IMR-90 (cell line): ENCODE measurements at regions not wholly inside any gene's neighbourhood (a gene's known extent, or its start where the extent isn't known, plus 50 kb on each side); places are given as distances from the start of the nearest gene placed in this dataset.

ENCODE experiments used
- ATAC-seq: fragments of 200-7000 bp; cut with Tn5 transposase; 2 replicates; pipeline ENCODE4 v1.9.1; 2020; ENCODE audit warnings: low read depth, mild to moderate bottlenecking, moderate library complexity
- BruUV-seq: library from RNA; stranded (reverse); fragments of 400-500 nt; replicated peaks from 2 replicates; lab custom pipeline; 2021; lab: Mats Ljungman, UMichigan
- CTCF ChIA-PET: fragments of 300-600 bp; formaldehyde crosslinking; extraction: SDS; loops from one replicate; lab custom pipeline; 2021; ENCODE audit warnings: antibody characterized with exemption; lab: Yijun Ruan, JAX
- POLR2A ChIA-PET: fragments of 300-600 bp; sonication (Branson Sonifier 250); formaldehyde crosslinking; loops from one replicate; lab custom pipeline; 2022; ENCODE audit warnings: antibody characterized with exemption; ENCODE audit not compliant: unreplicated experiment; lab: Charles Lee
- DNase-seq: peaks from one replicate; pipeline ENCODE4 v3.0.0; 2013
- H2AFZ ChIP-seq: replicated peaks from 2 replicates; pipeline ENCODE3; 2013; ENCODE audit warnings: low read length, mild to moderate bottlenecking; ENCODE audit not compliant: poor library complexity
- H2AK5ac ChIP-seq: 2 replicates; pipeline ENCODE4 v1.6.1; 2013; ENCODE audit warnings: low read depth, low read length, inconsistent platforms
- H2AK9ac ChIP-seq: replicated peaks from 2 replicates; pipeline ENCODE3; 2013; ENCODE audit warnings: mild to moderate bottlenecking, low read depth, low read length, moderate library complexity; ENCODE audit not compliant: poor library complexity
- H2BK120ac ChIP-seq: 2 replicates; pipeline ENCODE4 v1.6.1; 2013; ENCODE audit warnings: low read depth, low read length, inconsistent platforms
- H2BK15ac ChIP-seq: 3 replicates; pipeline ENCODE4 v1.6.1; 2013; ENCODE audit warnings: low read depth, low read length, inconsistent platforms
- H2BK20ac ChIP-seq: 2 replicates; pipeline ENCODE4 v1.6.1; 2013; ENCODE audit warnings: low read depth, mild to moderate bottlenecking, inconsistent platforms, low read length, moderate library complexity
- H2BK5ac ChIP-seq: 2 replicates; pipeline ENCODE4 v1.6.1; 2013; ENCODE audit warnings: mild to moderate bottlenecking, low read depth, low read length, inconsistent platforms; ENCODE audit not compliant: poor library complexity, severe bottlenecking
- H3K14ac ChIP-seq: replicated peaks from 2 replicates; pipeline ENCODE4 v1.6.1; 2013; ENCODE audit warnings: low read depth, low read length, inconsistent platforms
- H3K18ac ChIP-seq: 2 replicates; pipeline ENCODE4 v1.6.1; 2013; ENCODE audit warnings: low read depth, low read length, control low read depth
- H3K23ac ChIP-seq: 2 replicates; pipeline ENCODE4 v1.6.1; 2013; ENCODE audit warnings: low read depth, low read length, inconsistent platforms
- H3K27ac ChIP-seq: 2 replicates; pipeline ENCODE4 v1.5.1; 2013; ENCODE audit warnings: mild to moderate bottlenecking, control low read depth, low read length; ENCODE audit not compliant: insufficient read depth
- H3K27me3 ChIP-seq: 2 replicates; pipeline ENCODE4 v1.6.1; 2013; ENCODE audit warnings: low read length; ENCODE audit not compliant: control insufficient read depth, insufficient read depth
- H3K36me3 ChIP-seq: 2 replicates; pipeline ENCODE4 v1.6.1; 2013; ENCODE audit warnings: low read length, mixed read lengths; ENCODE audit not compliant: control insufficient read depth, insufficient read depth
- H3K4ac ChIP-seq: 2 replicates; pipeline ENCODE4 v1.6.1; 2013; ENCODE audit warnings: low read depth, low read length, inconsistent platforms
- H3K4me1 ChIP-seq: 2 replicates; pipeline ENCODE4 v1.6.1; 2013; ENCODE audit warnings: low read length, mixed read lengths; ENCODE audit not compliant: control insufficient read depth, insufficient read depth
- H3K4me2 ChIP-seq: 2 replicates; pipeline ENCODE4 v1.6.1; 2013; ENCODE audit warnings: low read depth, mild to moderate bottlenecking, control low read depth, low read length, moderate library complexity
- H3K4me3 ChIP-seq: 2 replicates; pipeline ENCODE4 v1.5.1; 2013; ENCODE audit warnings: low read depth, mild to moderate bottlenecking, control low read depth, low read length, moderate library complexity; ENCODE audit not compliant: insufficient read depth
- H3K56ac ChIP-seq: 2 replicates; pipeline ENCODE4 v1.6.1; 2013; ENCODE audit warnings: low read length, inconsistent platforms; ENCODE audit not compliant: insufficient read depth; ENCODE audit errors: extremely low read depth
- H3K79me1 ChIP-seq, 2 experiments: 2 replicates each; pipeline ENCODE4 v1.6.1; 2013; ENCODE audit warnings: low read length in 2 of 2, inconsistent platforms in 1 of 2, low read depth in 1 of 2
- H3K9ac ChIP-seq: 2 replicates; pipeline ENCODE4 v1.6.1; 2013; ENCODE audit warnings: low read depth, low read length, control low read depth
- H3K9me1 ChIP-seq: 2 replicates; pipeline ENCODE4 v1.6.1; 2013; ENCODE audit warnings: low read length, inconsistent platforms; ENCODE audit not compliant: insufficient read depth
- H3K9me3 ChIP-seq: 2 replicates; pipeline ENCODE4 v1.6.1; 2013; ENCODE audit warnings: low read length; ENCODE audit not compliant: control insufficient read depth, insufficient read depth
- H4K20me1 ChIP-seq: 2 replicates; pipeline ENCODE4 v1.6.1; 2013; ENCODE audit warnings: low read length, inconsistent platforms; ENCODE audit not compliant: insufficient read depth
- H4K5ac ChIP-seq: 2 replicates; pipeline ENCODE4 v1.6.1; 2013; ENCODE audit warnings: mild to moderate bottlenecking, low read depth, low read length, control low read depth
- H4K8ac ChIP-seq, 2 experiments: 2 replicates each; pipeline ENCODE4 v1.6.1; 2013; ENCODE audit warnings: low read depth in 2 of 2, low read length in 2 of 2, control low read depth in 1 of 2, inconsistent platforms in 1 of 2
- H4K91ac ChIP-seq: 2 replicates; pipeline ENCODE4 v1.6.1; 2013; ENCODE audit warnings: low read depth, low read length, inconsistent platforms; ENCODE audit not compliant: insufficient read depth
- CEBPB ChIP-seq: IDR thresholded peaks from 2 replicates; pipeline ENCODE4 v1.6.1; 2012; ENCODE audit warnings: low read depth, low read length, improper control_type of control experiment
- MXI1 ChIP-seq: IDR thresholded peaks from 2 replicates; pipeline ENCODE4 v1.6.1; 2012; ENCODE audit warnings: low read depth, mild to moderate bottlenecking, low read length, moderate library complexity, borderline replicate concordance
- NFE2L2 ChIP-seq: fragments of 150-350 bp; IDR thresholded peaks from 2 replicates; pipeline ENCODE4 v1.6.1; 2016; ENCODE audit warnings: low read depth, mild to moderate bottlenecking, low read length
- POLR2A ChIP-seq: IDR thresholded peaks from 2 replicates; pipeline ENCODE4 v1.6.1; 2012; ENCODE audit warnings: mild to moderate bottlenecking, low read depth, low read length
- SMC3 ChIP-seq: fragments of 150-350 bp; IDR thresholded peaks from 2 replicates; pipeline ENCODE4 v1.6.1; 2016; ENCODE audit warnings: low read depth, mild to moderate bottlenecking, antibody characterized with exemption, low read length, moderate library complexity
- WGBS, 2 experiments: methylation state at CpG; one replicate each; pipeline versions ENCODE4 v1.1.5 to v1.1.7; 2013; ENCODE audit warnings: missing lambda C conversion rate in 2 of 2; ENCODE audit not compliant: insufficient read length in 1 of 2; ENCODE audit errors: extremely low coverage in 2 of 2; 5-methylcytosine and 5-hydroxymethylcytosine counted together
- dilution Hi-C: fragments of 300-500 bp; cut with HindIII; formaldehyde crosslinking; loops from one replicate; pipeline ENCODE4 v1.14.3; 2018; ENCODE audit warnings: low sequenced_read_pairs; ENCODE audit not compliant: unreplicated experiment
- in situ Hi-C: fragments of 300-500 bp; cut with MboI; formaldehyde crosslinking; loops from 3 replicates; pipeline ENCODE4 v1.14.3; 2019; ENCODE audit warnings: low sequenced_read_pairs, inconsistent platforms, mixed read lengths
- intact Hi-C: fragments of 100-400 bp; cut with micrococcal nuclease; formaldehyde crosslinking; loops from 2 replicates; pipeline ENCODE4 v1.10.0; 2022

DNA sequence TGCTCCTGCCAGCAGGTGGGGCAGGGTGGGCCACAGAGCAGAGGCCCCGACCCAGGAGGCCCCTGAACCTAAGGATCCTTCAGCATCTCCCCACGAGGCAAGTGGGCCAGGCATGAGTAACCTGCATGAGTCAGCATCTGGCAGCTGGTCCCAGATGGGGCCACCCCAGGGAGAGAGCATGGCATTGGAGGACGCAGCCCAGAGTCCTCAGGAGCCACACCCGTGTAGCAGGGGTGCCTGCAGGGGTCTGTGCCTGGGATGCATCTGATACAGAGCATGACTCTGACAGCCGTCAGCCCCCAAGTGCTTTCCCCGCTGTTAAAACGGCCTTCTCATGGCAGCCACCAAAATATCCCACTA is 185.6 kb upstream of the SALL3 start:
- Histone ChIP-seq H3K79me1 (no peaks in the 10 kb centered on the region), H2BK20ac (no peak overlapping the region), H2BK15ac (no peak overlapping the region), H4K8ac (no peak overlapping the region), H2AFZ (no peak overlapping the region), H3K4ac (no peak overlapping the region), H4K91ac (no peak overlapping the region), H3K4me3 (no peak overlapping the region), H2AK5ac (no peak overlapping the region), H3K4me2 (no peak overlapping the region), H4K20me1 (no peaks in the 10 kb centered on the region), H3K23ac (no peak overlapping the region), H3K56ac (no peak overlapping the region), H3K27me3 (no peaks in the 10 kb centered on the region), H2AK9ac (no peak overlapping the region), H3K9me1 (no peaks in the 10 kb centered on the region), H3K18ac (no peak overlapping the region), H3K9me3 (peaks cover 55% of the 10 kb centered on the region), H4K5ac (no peak overlapping the region), H3K9ac (no peak overlapping the region), H3K4me1 (no peaks in the 10 kb centered on the region), H3K27ac (no peak overlapping the region), H3K14ac (no peak overlapping the region), H2BK5ac (no peak overlapping the region), H3K36me3 (no peaks in the 10 kb centered on the region), H2BK120ac (no peak overlapping the region)
- ATAC-seq (no peak), DNase-seq (no peak)
- intact Hi-C loops (no loop called here), dilution Hi-C loops (no loop called here), in situ Hi-C loops (no loop called here)
- POLR2A ChIA-PET = no interaction called here
- no TSS peak for BruUV-seq
- no CpG with 5 or more reads among the region's 7 CpGs for WGBS, 2 experiments
- TF ChIP-seq SMC3 = no peak
- no peak for TF ChIP-seq NFE2L2
- no peak for TF ChIP-seq CEBPB
- TF ChIP-seq MXI1 = no peak
- TF ChIP-seq POLR2A = no peak
- CTCF ChIA-PET = interaction anchor here (0.5 kb wide), 1 partner anchor 193 kb away, joined by 3 read pairs; no protein-coding TSS in a partner anchor
